ENCODE measurements at regions not wholly inside any gene's neighbourhood (a gene's known extent, or its start where the extent isn't known, plus 50 kb on each side); places are given as distances from the start of the nearest gene placed in this dataset.

GRCh38 chr7:49703881-49704280, 69.6 kb upstream of the VWC2 start:
- Histone ChIP-seq H2AK5ac (ENCODE audit: low read depth, low read length) (no peak overlapping the region), H4K20me1 (ENCODE audit: insufficient read depth, low read length) (no peaks in the 10 kb centered on the region), H4K91ac (ENCODE audit: insufficient read depth, low read depth, low read length) (no peak overlapping the region), H3K27me3 (ENCODE audit: control insufficient read depth, insufficient read depth, low read length) (no peaks in the 10 kb centered on the region), H3K4me3 (ENCODE audit: insufficient read depth, low read depth, low read length) (no peak overlapping the region), H3K4ac (ENCODE audit: low read depth, low read length) (no peak overlapping the region), H3K23ac (ENCODE audit: low read depth, low read length) (no peak overlapping the region), H3K4me2 (ENCODE audit: low read depth, low read length) (no peak overlapping the region), H2BK20ac (ENCODE audit: low read depth, low read length) (no peak overlapping the region), H3K36me3 (ENCODE audit: control insufficient read depth, insufficient read depth, low read length) (no peaks in the 10 kb centered on the region), H3K79me1 (ENCODE audit: low read depth in 1 of 2, low read length in 2 of 2) (no peaks in the 10 kb centered on the region), H2BK15ac (ENCODE audit: low read depth, low read length) (no peak overlapping the region), H3K18ac (ENCODE audit: low read depth, low read length) (no peak overlapping the region), H3K27ac (ENCODE audit: insufficient read depth, low read length) (no peak overlapping the region), H4K8ac (ENCODE audit: low read depth in 2 of 2, low read length in 2 of 2) (no peak overlapping the region), H3K9me3 (ENCODE audit: control insufficient read depth, insufficient read depth, low read length) (peaks cover 21% of the 10 kb centered on the region), H4K5ac (ENCODE audit: low read depth, low read length) (no peak overlapping the region), H3K56ac (ENCODE audit: extremely low read depth, insufficient read depth, low read length) (no peak overlapping the region), H3K9ac (ENCODE audit: low read depth, low read length) (no peak overlapping the region), H3K4me1 (ENCODE audit: control insufficient read depth, insufficient read depth, low read length) (no peaks in the 10 kb centered on the region), H2BK5ac (ENCODE audit: low read depth, low read length, poor library complexity, severe bottlenecking) (no peak overlapping the region), H2AFZ (replicated peaks; ENCODE audit: low read length, poor library complexity) (no peak overlapping the region), H3K9me1 (ENCODE audit: insufficient read depth, low read length) (no peaks in the 10 kb centered on the region), H3K14ac (replicated peaks; ENCODE audit: low read depth, low read length) (no peak overlapping the region), H2BK120ac (ENCODE audit: low read depth, low read length) (no peak overlapping the region), H2AK9ac (replicated peaks; ENCODE audit: low read depth, low read length, poor library complexity) (no peak overlapping the region)
- CTCF ChIA-PET = no interaction called here
- TF ChIP-seq SMC3 (IDR thresholded peaks at IDR 0.05; ENCODE audit: low read depth, low read length) = no peak
- TF ChIP-seq MAZ (IDR thresholded peaks at IDR 0.05; ENCODE audit: borderline replicate concordance, low read depth, low read length) = no peak
- TF ChIP-seq CTCF (conservative IDR thresholded peaks at IDR 0.05; ENCODE audit: low read depth, low read length) = no peak
- TF ChIP-seq FOS (IDR thresholded peaks at IDR 0.05; ENCODE audit: low read depth, low read length) = no peak
- no peak for TF ChIP-seq CHD1 (IDR thresholded peaks at IDR 0.05; ENCODE audit: low read depth, low read length)
- TF ChIP-seq BHLHE40 (IDR thresholded peaks at IDR 0.05; ENCODE audit: low read depth, low read length) = no peak
- no peak for TF ChIP-seq CEBPB (IDR thresholded peaks at IDR 0.05; ENCODE audit: low read depth, low read length)
- TF ChIP-seq MAFK (IDR thresholded peaks at IDR 0.05; ENCODE audit: low read depth, low read length) = no peak
- TF ChIP-seq NFE2L2 (IDR thresholded peaks at IDR 0.05; ENCODE audit: low read depth, low read length) = no peak
- TF ChIP-seq RCOR1 (IDR thresholded peaks at IDR 0.05; ENCODE audit: insufficient replicate concordance, low read length) = no peak
- no peak for TF ChIP-seq MXI1 (IDR thresholded peaks at IDR 0.05; ENCODE audit: borderline replicate concordance, low read depth, low read length)
- no peak for TF ChIP-seq RFX5 (IDR thresholded peaks at IDR 0.05; ENCODE audit: low read depth, low read length)
- TF ChIP-seq USF2 (IDR thresholded peaks at IDR 0.05; ENCODE audit: low read depth, low read length) = no peak
- no peak for TF ChIP-seq ELK1 (IDR thresholded peaks at IDR 0.05; ENCODE audit: borderline replicate concordance, low read depth, low read length)
- TF ChIP-seq RAD21 (IDR thresholded peaks at IDR 0.05; ENCODE audit: low read length) = no peak
- TF ChIP-seq POLR2A (IDR thresholded peaks at IDR 0.05; ENCODE audit: low read depth, low read length) = no peak
- DNase-seq (no peak), ATAC-seq (ENCODE audit: low read depth) (no peak)
- dilution Hi-C loops (cut with HindIII; ENCODE audit: low sequenced_read_pairs, unreplicated experiment) = no loop called here
- intact Hi-C loops (cut with micrococcal nuclease) = no loop called here
- in situ Hi-C loops (cut with MboI; ENCODE audit: low sequenced_read_pairs) = no loop called here
- no CpG with 5 or more reads among the region's 3 CpGs for WGBS, 2 experiments (ENCODE audit: extremely low coverage in 2 of 2, insufficient read length in 1 of 2)
- BruUV-seq (replicated peaks) = no TSS peak
- POLR2A ChIA-PET (ENCODE audit: unreplicated experiment) = no interaction called here

All from IMR-90 (cell line).